Natural killer cell (primary cell): ENCODE measurements at regions not wholly inside any gene's neighbourhood (a gene's known extent, or its start where the extent isn't known, plus 50 kb on each side); places are given as distances from the start of the nearest gene placed in this dataset.

Source experiments
- ATAC-seq, 3 donors: fragments of 150-1000 bp in 2 of 3; fragments of 200-7000 bp in 1 of 3; cut with Tn5 transposase; 1 replicate in 1 of 3; 2 replicates in 2 of 3; pipeline ENCODE4 v1.10.0; 2021; ENCODE audit warnings: mild to moderate bottlenecking in 2 of 3, moderate library complexity in 2 of 3
- DNase-seq, 2 donors: peaks; one replicate each; pipeline versions ENCODE4 v3.0.0 to v3.0.0-alpha.2; 2013 to 2021; ENCODE audit warnings: mixed read lengths in 1 of 2
- H3K27ac ChIP-seq: one replicate; pipeline ENCODE4 v1.5.1; 2013; ENCODE audit warnings: mild to moderate bottlenecking, low read length
- H3K27me3 ChIP-seq: one replicate; pipeline ENCODE4 v1.6.1; 2013; ENCODE audit warnings: low read length; ENCODE audit not compliant: control insufficient read depth, insufficient read depth
- H3K36me3 ChIP-seq: one replicate; pipeline ENCODE4 v1.6.1; 2013; ENCODE audit warnings: low read length; ENCODE audit not compliant: control insufficient read depth, insufficient read depth
- H3K4me1 ChIP-seq: one replicate; pipeline ENCODE4 v1.6.1; 2013; ENCODE audit warnings: low read length; ENCODE audit not compliant: control insufficient read depth, insufficient read depth
- H3K4me3 ChIP-seq: one replicate; pipeline ENCODE4 v1.5.1; 2013; ENCODE audit warnings: low read length
- H3K9me3 ChIP-seq: one replicate; pipeline ENCODE4 v1.6.1; 2013; ENCODE audit warnings: low read length; ENCODE audit not compliant: control insufficient read depth, insufficient read depth
- H3K27ac Mint-ChIP-seq, 2 donors: one replicate each; pipeline ENCODE4 v1.8.0; 2022; ENCODE audit warnings: mild to moderate bottlenecking in 2 of 2, mixed read lengths in 2 of 2, moderate library complexity in 1 of 2
- H3K27me3 Mint-ChIP-seq, 2 donors: one replicate each; pipeline ENCODE4 v1.8.0; 2022; ENCODE audit warnings: low read depth in 2 of 2, mixed read lengths in 2 of 2
- H3K36me3 Mint-ChIP-seq: one replicate; pipeline ENCODE4 v1.8.0; 2022; ENCODE audit warnings: mixed read lengths
- H3K4me1 Mint-ChIP-seq, 2 donors: one replicate each; pipeline ENCODE4 v1.8.0; 2022; ENCODE audit warnings: mixed read lengths in 2 of 2
- H3K4me3 Mint-ChIP-seq: one replicate; pipeline ENCODE4 v1.8.0; 2022; ENCODE audit warnings: mild to moderate bottlenecking, moderate library complexity, mixed read lengths
- H3K9me3 Mint-ChIP-seq, 2 donors: one replicate each; pipeline ENCODE4 v1.8.0; 2022; ENCODE audit warnings: mixed read lengths in 2 of 2
- WGBS: methylation state at CpG from one replicate; pipeline ENCODE4 v1.1.7; 2013; ENCODE audit warnings: missing lambda C conversion rate; ENCODE audit not compliant: insufficient coverage; 5-methylcytosine and 5-hydroxymethylcytosine counted together
- intact Hi-C: fragments of 100-400 bp; cut with micrococcal nuclease; formaldehyde crosslinking; loops from one replicate; pipeline ENCODE4 v1.14.2; 2022
- TF ChIP-seq, protein P1 (sequence below): fragments of 200-600 bp; IDR thresholded peaks from one replicate; pipeline ENCODE4 v1.8.0; 2022; ENCODE audit warnings: antibody characterized with exemption

GRCh38 chr2:74764429-74765272 lies 69.3 kb upstream of the HK2 start:
- H3K27me3 ChIP-seq, result no peaks in the 10 kb centered on the region
- Mint-ChIP-seq H3K36me3 (no peaks in the 10 kb centered on the region), H3K4me3 (no peak overlapping the region), H3K27ac (no peak overlapping the region), H3K4me1 (peaks cover 0 to 7% of the 10 kb centered on the region in 2 donors), H3K9me3 (no peaks in the 10 kb centered on the region), H3K27me3 (peaks cover 0 to 2% of the 10 kb centered on the region in 2 donors)
- 52% methylated on average over 4 of the region's 5 CpGs for WGBS
- TF ChIP-seq, protein P1, sequence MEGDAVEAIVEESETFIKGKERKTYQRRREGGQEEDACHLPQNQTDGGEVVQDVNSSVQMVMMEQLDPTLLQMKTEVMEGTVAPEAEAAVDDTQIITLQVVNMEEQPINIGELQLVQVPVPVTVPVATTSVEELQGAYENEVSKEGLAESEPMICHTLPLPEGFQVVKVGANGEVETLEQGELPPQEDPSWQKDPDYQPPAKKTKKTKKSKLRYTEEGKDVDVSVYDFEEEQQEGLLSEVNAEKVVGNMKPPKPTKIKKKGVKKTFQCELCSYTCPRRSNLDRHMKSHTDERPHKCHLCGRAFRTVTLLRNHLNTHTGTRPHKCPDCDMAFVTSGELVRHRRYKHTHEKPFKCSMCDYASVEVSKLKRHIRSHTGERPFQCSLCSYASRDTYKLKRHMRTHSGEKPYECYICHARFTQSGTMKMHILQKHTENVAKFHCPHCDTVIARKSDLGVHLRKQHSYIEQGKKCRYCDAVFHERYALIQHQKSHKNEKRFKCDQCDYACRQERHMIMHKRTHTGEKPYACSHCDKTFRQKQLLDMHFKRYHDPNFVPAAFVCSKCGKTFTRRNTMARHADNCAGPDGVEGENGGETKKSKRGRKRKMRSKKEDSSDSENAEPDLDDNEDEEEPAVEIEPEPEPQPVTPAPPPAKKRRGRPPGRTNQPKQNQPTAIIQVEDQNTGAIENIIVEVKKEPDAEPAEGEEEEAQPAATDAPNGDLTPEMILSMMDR, result no peak
- ATAC-seq (no peak), DNase-seq (no peak)
- no peak overlapping the region for H3K4me3 ChIP-seq
- intact Hi-C loops, result no loop called here
- no peak overlapping the region for H3K27ac ChIP-seq
- H3K36me3 ChIP-seq, result no peaks in the 10 kb centered on the region
- H3K4me1 ChIP-seq, result peaks cover 3% of the 10 kb centered on the region
- H3K9me3 ChIP-seq, result no peaks in the 10 kb centered on the region

- TF ChIP-seq, protein P1, result no peak
- no peak overlapping the region for H3K4me3 ChIP-seq
- peaks cover 0 to 7% of the 10 kb centered on the region in 2 donors for H3K4me1 Mint-ChIP-seq
- no peaks in the 10 kb centered on the region for H3K27me3 ChIP-seq
- 90% methylated on average over 2 of the region's 3 CpGs for WGBS
- no peak overlapping the region for H3K4me3 Mint-ChIP-seq
- no peak for DNase-seq
- no peaks in the 10 kb centered on the region for H3K36me3 ChIP-seq
- no peaks in the 10 kb centered on the region for H3K9me3 ChIP-seq
- H3K4me1 ChIP-seq, result peaks cover 3% of the 10 kb centered on the region
- no peak overlapping the region for H3K27ac ChIP-seq
- no peaks in the 10 kb centered on the region for H3K36me3 Mint-ChIP-seq
- no peak for ATAC-seq
- H3K9me3 Mint-ChIP-seq, result no peaks in the 10 kb centered on the region
- no peak overlapping the region for H3K27ac Mint-ChIP-seq
- intact Hi-C loops, result no loop called here
- no peaks in the 10 kb centered on the region for H3K27me3 Mint-ChIP-seq
Measured at GRCh38 chr2:74766780-74767179, 67.1 kb upstream of the HK2 start.

GRCh38 chr2:74767618-74768017 lies 66.3 kb upstream of the HK2 start:
- no peak overlapping the region for H3K4me3 Mint-ChIP-seq
- TF ChIP-seq, protein P1, result no peak
- H3K36me3 Mint-ChIP-seq, result no peaks in the 10 kb centered on the region
- Histone ChIP-seq H3K27me3 (no peaks in the 10 kb centered on the region), H3K27ac (no peak overlapping the region), H3K4me3 (no peak overlapping the region), H3K36me3 (no peaks in the 10 kb centered on the region), H3K9me3 (no peaks in the 10 kb centered on the region), H3K4me1 (peaks cover 3% of the 10 kb centered on the region)
- DNase-seq (no peak), ATAC-seq (no peak)
- no peak overlapping the region for H3K27ac Mint-ChIP-seq
- H3K27me3 Mint-ChIP-seq, result no peaks in the 10 kb centered on the region
- WGBS, result 75% methylated on average over 1 of the region's 2 CpGs
- no peaks in the 10 kb centered on the region for H3K9me3 Mint-ChIP-seq
- intact Hi-C loops, result no loop called here
- H3K4me1 Mint-ChIP-seq, result peaks cover 0 to 7% of the 10 kb centered on the region in 2 donors
